GM12872 (cell line): ENCODE measurements at regions not wholly inside any gene's neighbourhood (a gene's known extent, or its start where the extent isn't known, plus 50 kb on each side); places are given as distances from the start of the nearest gene placed in this dataset.

Experiments
- TF ChIP-seq, protein P1 (sequence below): IDR thresholded peaks from 3 replicates; pipeline ENCODE4 v1.5.1; 2011; ENCODE audit warnings: low read depth, mild to moderate bottlenecking, low read length, moderate library complexity; ENCODE audit not compliant: insufficient read depth

DNA sequence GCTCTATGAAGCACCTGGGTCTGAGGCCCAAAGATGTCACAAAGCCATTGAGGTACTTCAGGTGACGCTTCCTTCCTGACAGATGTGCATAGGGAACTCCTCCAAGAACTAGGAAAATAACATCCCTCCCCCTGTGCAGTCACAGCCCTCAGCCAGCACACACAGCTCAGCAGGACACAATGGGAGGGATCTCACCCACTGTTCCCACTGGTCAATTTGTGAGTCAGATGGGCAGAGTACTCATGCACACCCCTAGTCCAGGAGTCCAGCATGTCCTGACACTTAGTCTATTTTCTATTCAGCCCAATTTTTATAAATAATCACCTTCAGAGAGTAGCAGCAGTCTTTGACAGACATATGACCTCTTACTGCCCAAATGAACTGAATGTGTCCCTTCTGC is 60.7 kb upstream of the PFKP start:
- TF ChIP-seq, protein P1, sequence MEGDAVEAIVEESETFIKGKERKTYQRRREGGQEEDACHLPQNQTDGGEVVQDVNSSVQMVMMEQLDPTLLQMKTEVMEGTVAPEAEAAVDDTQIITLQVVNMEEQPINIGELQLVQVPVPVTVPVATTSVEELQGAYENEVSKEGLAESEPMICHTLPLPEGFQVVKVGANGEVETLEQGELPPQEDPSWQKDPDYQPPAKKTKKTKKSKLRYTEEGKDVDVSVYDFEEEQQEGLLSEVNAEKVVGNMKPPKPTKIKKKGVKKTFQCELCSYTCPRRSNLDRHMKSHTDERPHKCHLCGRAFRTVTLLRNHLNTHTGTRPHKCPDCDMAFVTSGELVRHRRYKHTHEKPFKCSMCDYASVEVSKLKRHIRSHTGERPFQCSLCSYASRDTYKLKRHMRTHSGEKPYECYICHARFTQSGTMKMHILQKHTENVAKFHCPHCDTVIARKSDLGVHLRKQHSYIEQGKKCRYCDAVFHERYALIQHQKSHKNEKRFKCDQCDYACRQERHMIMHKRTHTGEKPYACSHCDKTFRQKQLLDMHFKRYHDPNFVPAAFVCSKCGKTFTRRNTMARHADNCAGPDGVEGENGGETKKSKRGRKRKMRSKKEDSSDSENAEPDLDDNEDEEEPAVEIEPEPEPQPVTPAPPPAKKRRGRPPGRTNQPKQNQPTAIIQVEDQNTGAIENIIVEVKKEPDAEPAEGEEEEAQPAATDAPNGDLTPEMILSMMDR: no peak

DNA sequence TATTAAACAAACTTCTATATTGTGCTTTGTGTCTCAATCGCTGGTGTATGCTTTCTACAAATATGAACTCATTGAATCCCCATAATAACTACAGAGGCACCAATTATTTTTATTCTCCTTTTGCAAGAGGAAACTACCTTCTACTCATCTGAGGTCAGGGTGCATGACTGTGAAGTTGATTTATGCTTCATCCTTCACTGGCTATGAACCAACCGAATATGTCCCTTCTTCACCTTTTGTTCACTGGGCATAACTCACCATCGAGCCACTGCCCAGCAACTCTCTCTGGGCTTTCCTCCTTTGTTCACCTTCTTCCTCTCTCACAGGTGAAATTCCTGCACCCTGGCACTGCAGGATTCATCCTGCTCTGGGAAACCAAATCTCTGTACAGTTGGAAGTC is 61.3 kb upstream of the PFKP start:
- TF ChIP-seq, protein P1: no peak

DNA sequence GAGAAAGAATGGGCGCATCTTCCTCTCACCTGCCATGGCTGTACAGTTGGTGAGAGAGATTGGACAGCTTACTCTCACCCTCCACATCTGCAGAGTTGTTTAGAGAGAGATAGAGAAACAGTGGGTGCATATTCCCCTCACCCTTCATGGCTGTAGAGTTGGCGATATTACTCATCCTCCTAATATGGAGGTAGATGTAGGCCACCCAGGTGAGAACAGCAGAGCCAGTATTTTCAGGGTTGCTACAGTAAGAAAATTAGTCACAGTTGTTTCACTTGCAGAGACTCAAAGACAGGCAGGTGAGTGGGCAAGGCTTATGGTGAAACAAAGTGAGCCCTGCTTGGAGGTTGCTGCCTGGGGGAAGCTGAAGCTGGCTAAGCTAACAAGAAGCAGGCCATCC is 65.0 kb upstream of the PFKP start:
- TF ChIP-seq, protein P1: no peak

DNA sequence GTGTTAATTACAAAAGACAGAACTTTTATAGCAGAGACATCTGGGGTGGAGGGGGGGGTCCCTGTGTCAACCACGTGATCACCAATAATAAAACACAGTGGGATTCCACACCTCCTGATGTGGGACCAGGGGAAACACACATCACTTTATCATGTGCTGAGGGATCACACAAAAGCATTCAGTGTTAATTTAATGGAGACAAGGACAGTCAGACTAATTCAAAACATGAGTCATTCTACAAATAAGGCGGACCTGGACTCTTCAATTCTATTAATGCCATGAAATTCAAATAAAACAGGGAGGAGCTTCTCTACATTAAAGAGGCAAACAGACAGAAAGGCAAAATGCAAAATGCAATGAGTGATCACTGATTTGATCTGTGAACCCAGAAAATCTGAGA is 67.3 kb upstream of the PFKP start:
- TF ChIP-seq, protein P1: no peak

DNA sequence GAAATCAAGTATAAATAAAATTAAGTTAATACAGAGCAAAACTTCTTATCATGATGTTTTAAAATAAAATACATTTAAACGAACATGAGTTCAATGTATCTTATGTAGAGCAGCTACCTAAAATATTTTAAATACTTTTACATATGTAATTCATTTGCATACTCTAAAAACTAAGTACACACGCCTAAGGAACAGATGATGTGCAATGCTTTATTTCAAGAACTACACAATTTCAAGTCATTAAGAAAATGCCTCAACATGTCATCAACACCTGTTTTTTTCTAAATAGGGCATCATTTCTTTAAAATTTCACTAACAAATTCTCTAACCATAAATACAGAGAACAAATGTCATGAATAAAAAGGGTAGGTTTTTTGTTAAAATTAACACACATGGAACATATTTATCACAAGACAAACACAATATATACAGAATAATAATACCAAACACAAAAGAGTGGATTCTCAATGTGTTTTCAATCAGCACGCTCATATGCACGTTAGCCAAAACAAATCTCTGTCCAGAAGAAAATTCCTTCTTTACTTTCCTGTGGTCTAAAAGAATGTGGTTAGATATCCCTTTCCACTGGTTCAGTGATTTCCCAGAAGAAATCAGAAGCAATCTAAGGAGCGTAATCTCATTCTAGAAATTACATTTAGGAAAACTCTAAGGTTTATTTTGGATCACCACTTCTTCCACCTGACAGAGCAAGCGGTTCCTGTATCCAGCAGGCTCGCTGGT is 73.0 kb upstream of the PFKP start:
- TF ChIP-seq, protein P1: no peak

DNA sequence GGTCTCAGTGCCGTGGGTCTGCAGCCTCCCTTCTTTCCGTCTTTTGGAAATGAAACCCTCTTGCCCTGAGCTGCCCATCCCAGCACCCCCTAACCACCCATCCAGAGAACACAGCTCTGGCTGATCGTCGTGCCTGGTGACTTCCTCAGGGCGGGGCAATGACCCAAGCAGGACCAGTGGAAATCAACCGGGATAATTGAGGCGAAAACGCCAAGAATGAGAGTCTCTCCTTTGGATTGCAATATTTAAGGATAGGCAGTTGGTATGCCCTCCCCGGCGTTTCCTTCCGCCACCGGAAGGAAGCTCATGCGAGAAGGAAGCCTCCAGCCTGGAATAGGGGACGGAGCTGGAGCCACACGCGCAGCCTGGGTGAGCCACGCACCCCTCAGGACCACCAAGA is 73.7 kb upstream of the PFKP start:
- TF ChIP-seq, protein P1: no peak

DNA sequence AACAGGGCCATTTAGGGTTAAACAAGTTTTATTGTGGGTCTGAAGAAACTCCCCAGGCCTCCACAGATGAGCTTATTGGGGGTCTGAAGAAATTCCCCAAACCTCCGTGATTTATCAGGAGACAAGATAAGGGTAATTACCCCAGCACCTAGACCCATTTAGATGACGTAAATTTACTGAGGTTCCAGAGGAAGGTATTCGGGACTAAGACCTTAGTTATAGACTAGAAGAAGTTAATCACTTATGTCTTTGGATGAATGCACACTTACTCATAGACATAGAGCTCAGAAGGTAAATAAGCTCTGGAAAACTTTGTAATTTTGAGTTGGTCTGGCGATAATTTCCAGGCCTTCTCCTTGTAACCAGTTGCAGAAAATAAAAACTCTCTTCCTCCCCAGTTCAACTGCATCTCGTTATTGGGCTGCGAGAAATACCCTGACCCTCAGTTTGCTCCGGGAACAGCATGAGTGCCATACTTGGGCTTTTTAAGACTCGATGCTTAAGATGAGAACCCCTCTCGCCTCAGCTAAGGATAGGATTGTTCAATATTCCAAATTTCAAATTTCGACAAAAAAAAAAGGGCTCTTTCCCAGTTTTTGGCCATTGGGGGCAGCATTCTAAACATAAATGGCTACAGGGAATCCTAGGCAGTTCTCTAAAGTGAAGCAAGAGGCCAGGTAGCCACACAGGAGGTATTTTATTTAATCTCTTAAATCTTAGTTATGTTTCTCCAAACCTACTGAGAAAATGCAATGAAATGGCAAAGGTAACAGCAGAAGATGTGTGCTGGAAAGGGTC is 74.7 kb upstream of the PFKP start:
- TF ChIP-seq, protein P1: no peak
